SK-N-SH treated with all-trans-retinoic acid at 6 μM for 48 hours (cell line): ENCODE measurements at regions not wholly inside any gene's neighbourhood (a gene's known extent, or its start where the extent isn't known, plus 50 kb on each side); places are given as distances from the start of the nearest gene placed in this dataset.

ENCODE experiments used
- CSDC2 ChIP-seq: fragments of 250-450 bp; sonication (Bioruptor Pico); IDR thresholded peaks from 2 replicates; pipeline ENCODE4 v1.5.0; 2020; ENCODE audit warnings: mild to moderate bottlenecking, moderate library complexity
- GLIS3 ChIP-seq: fragments of 250-450 bp; sonication (Bioruptor Pico); IDR thresholded peaks from 2 replicates; pipeline ENCODE4 v1.5.0; 2020; ENCODE audit warnings: mild to moderate bottlenecking, moderate library complexity
- ISL1 ChIP-seq: fragments of 250-450 bp; sonication (Bioruptor Pico); IDR thresholded peaks from 2 replicates; pipeline ENCODE4 v2.1.2; 2022; ENCODE audit warnings: mild to moderate bottlenecking, moderate library complexity
- OSR1 ChIP-seq: fragments of 250-450 bp; sonication (Bioruptor Pico); IDR thresholded peaks from 2 replicates; pipeline ENCODE4 v1.8.0; 2022; ENCODE audit warnings: moderate library complexity, mild to moderate bottlenecking, inconsistent platforms
- RARB ChIP-seq: fragments of 250-450 bp; sonication (Bioruptor Pico); IDR thresholded peaks from 2 replicates; pipeline ENCODE4 v1.8.0; 2021; ENCODE audit warnings: mild to moderate bottlenecking, moderate library complexity
- SNAI2 ChIP-seq: fragments of 250-450 bp; sonication (Bioruptor Pico); IDR thresholded peaks from 2 replicates; pipeline ENCODE4 v1.5.0; 2020; ENCODE audit warnings: mild to moderate bottlenecking, moderate library complexity
- TOX ChIP-seq: fragments of 250-450 bp; sonication (Bioruptor Pico); IDR thresholded peaks from 2 replicates; pipeline ENCODE4 v1.8.0; 2021; ENCODE audit warnings: mild to moderate bottlenecking, moderate library complexity, borderline replicate concordance
- ZC3H10 ChIP-seq: fragments of 250-450 bp; sonication (Bioruptor Pico); IDR thresholded peaks from 2 replicates; pipeline ENCODE4 v1.5.1; 2021; ENCODE audit warnings: mild to moderate bottlenecking, moderate library complexity
- ZFP3 ChIP-seq: fragments of 250-450 bp; sonication (Bioruptor Pico); IDR thresholded peaks from 2 replicates; pipeline ENCODE4 v1.5.0; 2020; ENCODE audit warnings: mild to moderate bottlenecking, moderate library complexity
- ZNF565 ChIP-seq: fragments of 450-650 bp; formaldehyde crosslinking; conservative IDR thresholded peaks from 2 replicates; pipeline ENCODE4 v1.5.0; 2020; ENCODE audit warnings: low read depth, mild to moderate bottlenecking, moderate library complexity
- ZNF70 ChIP-seq: fragments of 450-650 bp; formaldehyde crosslinking; IDR thresholded peaks from 2 replicates; pipeline ENCODE4 v1.5.0; 2020; ENCODE audit warnings: mild to moderate bottlenecking, moderate library complexity
- TF ChIP-seq, protein P1 (sequence below): fragments of 250-450 bp; sonication (Bioruptor Pico); IDR thresholded peaks from 2 replicates; pipeline ENCODE4 v1.5.1; 2020; ENCODE audit warnings: low read depth, mild to moderate bottlenecking, moderate library complexity
- TF ChIP-seq, protein P2 (sequence below): fragments of 250-450 bp; sonication (Bioruptor Pico); IDR thresholded peaks from 2 replicates; pipeline ENCODE4 v1.8.0; 2020; ENCODE audit warnings: mild to moderate bottlenecking, moderate library complexity, borderline replicate concordance

GRCh38 chr1:148372731-148373130 is 110.4 kb downstream of the PPIAL4G start:
- TF ChIP-seq SNAI2 (CRISPR knock-in tag) (no peak), ZFP3 (CRISPR knock-in tag) (no peak), ZNF565 (no peak), GLIS3 (CRISPR knock-in tag) (no peak), TOX (CRISPR knock-in tag) (no peak), OSR1 (CRISPR knock-in tag) (no peak), RARB (no peak), ZC3H10 (no peak), ISL1 (no peak), ZNF70 (no peak), CSDC2 (CRISPR knock-in tag) (no peak)
- TF ChIP-seq, protein P1, sequence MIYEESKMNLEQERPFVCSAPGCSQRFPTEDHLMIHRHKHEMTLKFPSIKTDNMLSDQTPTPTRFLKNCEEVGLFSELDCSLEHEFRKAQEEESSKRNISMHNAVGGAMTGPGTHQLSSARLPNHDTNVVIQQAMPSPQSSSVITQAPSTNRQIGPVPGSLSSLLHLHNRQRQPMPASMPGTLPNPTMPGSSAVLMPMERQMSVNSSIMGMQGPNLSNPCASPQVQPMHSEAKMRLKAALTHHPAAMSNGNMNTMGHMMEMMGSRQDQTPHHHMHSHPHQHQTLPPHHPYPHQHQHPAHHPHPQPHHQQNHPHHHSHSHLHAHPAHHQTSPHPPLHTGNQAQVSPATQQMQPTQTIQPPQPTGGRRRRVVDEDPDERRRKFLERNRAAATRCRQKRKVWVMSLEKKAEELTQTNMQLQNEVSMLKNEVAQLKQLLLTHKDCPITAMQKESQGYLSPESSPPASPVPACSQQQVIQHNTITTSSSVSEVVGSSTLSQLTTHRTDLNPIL, result no peak
- TF ChIP-seq, protein P2, sequence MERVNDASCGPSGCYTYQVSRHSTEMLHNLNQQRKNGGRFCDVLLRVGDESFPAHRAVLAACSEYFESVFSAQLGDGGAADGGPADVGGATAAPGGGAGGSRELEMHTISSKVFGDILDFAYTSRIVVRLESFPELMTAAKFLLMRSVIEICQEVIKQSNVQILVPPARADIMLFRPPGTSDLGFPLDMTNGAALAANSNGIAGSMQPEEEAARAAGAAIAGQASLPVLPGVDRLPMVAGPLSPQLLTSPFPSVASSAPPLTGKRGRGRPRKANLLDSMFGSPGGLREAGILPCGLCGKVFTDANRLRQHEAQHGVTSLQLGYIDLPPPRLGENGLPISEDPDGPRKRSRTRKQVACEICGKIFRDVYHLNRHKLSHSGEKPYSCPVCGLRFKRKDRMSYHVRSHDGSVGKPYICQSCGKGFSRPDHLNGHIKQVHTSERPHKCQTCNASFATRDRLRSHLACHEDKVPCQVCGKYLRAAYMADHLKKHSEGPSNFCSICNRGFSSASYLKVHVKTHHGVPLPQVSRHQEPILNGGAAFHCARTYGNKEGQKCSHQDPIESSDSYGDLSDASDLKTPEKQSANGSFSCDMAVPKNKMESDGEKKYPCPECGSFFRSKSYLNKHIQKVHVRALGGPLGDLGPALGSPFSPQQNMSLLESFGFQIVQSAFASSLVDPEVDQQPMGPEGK (CRISPR knock-in tag), result no peak
